B cell (primary cell): ENCODE measurements at regions not wholly inside any gene's neighbourhood (a gene's known extent, or its start where the extent isn't known, plus 50 kb on each side); places are given as distances from the start of the nearest gene placed in this dataset.
A peak's percentile ranks its signal among the peaks of the same experiment; 100 is the strongest.

Experiments used
- ATAC-seq: fragments of 200-7000 bp; cut with Tn5 transposase; one replicate; pipeline ENCODE4 v1.10.0; 2021; ENCODE audit warnings: low read depth, mild to moderate bottlenecking, moderate number of reproducible peaks, moderate library complexity
- CTCF ChIA-PET: fragments of 350-600 bp; sonication (Branson Sonifier 250); formaldehyde crosslinking; loops from one replicate; lab custom pipeline; 2021; ENCODE audit warnings: antibody characterized with exemption, inconsistent platforms; lab: Charles Lee
- POLR2A ChIA-PET: fragments of 350-600 bp; sonication (Branson Sonifier 250); formaldehyde crosslinking; loops from one replicate; lab custom pipeline; 2021; ENCODE audit warnings: antibody characterized with exemption; lab: Charles Lee
- DNase-seq: peaks from one replicate; pipeline ENCODE4 v3.0.0; 2013
- H2AFZ ChIP-seq: 2 replicates; pipeline ENCODE4 v1.6.1; 2012; ENCODE audit warnings: mild to moderate bottlenecking, low read depth, low read length; ENCODE audit not compliant: insufficient read depth, poor library complexity, severe bottlenecking
- H3K27ac ChIP-seq, 2 donors: 1 replicate in 1 of 2; 2 replicates in 1 of 2; pipeline ENCODE4 v1.5.1; 2012 to 2013; ENCODE audit warnings: low read length in 2 of 2, mild to moderate bottlenecking in 2 of 2, moderate library complexity in 1 of 2
- H3K27me3 ChIP-seq, 4 experiments: fragments of 200-600 bp in 1 of 4; sonication (generic) in 1 of 4; replicated peaks in 1 of 4; 1 replicate in 2 of 4; 2 replicates in 2 of 4; pipeline versions ENCODE4 v1.6.1 to v1.7.0; 2013 to 2016; ENCODE audit warnings: low read length in 3 of 4, mild to moderate bottlenecking in 2 of 4, mixed read lengths in 1 of 4, moderate library complexity in 1 of 4; ENCODE audit not compliant: insufficient read depth in 4 of 4, control insufficient read depth in 3 of 4; ENCODE audit errors: control extremely low read depth in 1 of 4
- H3K36me3 ChIP-seq, 2 experiments: replicated peaks in 1 of 2; 1 replicate in 1 of 2; 2 replicates in 1 of 2; pipeline versions ENCODE4 v1.6.1 to v1.7.1; 2013; ENCODE audit warnings: low read length in 1 of 2; ENCODE audit not compliant: insufficient read depth in 2 of 2, control insufficient read depth in 1 of 2; ENCODE audit errors: control extremely low read depth in 1 of 2, extremely low read depth in 1 of 2
- H3K4me1 ChIP-seq, 2 donors: fragments of 200-600 bp in 1 of 2; sonication (generic) in 1 of 2; 1 replicate in 1 of 2; 2 replicates in 1 of 2; pipeline versions ENCODE4 v1.5.1 to v1.6.1; 2013 to 2017; ENCODE audit warnings: low read length in 2 of 2; ENCODE audit not compliant: control insufficient read depth in 2 of 2, insufficient read depth in 2 of 2
- H3K4me2 ChIP-seq: replicated peaks from 2 replicates; pipeline ENCODE3; 2012; ENCODE audit warnings: mild to moderate bottlenecking, low read depth, low read length; ENCODE audit not compliant: poor library complexity, severe bottlenecking
- H3K4me3 ChIP-seq, 5 experiments: fragments of 200-600 bp in 1 of 5; sonication (generic) in 1 of 5; 1 replicate in 3 of 5; 2 replicates in 2 of 5; pipeline versions ENCODE4 v1.5.1 to v1.7.0; 2011 to 2016; ENCODE audit warnings: low read length in 4 of 5, mild to moderate bottlenecking in 4 of 5, low read depth in 2 of 5, control low read depth in 1 of 5, moderate library complexity in 1 of 5; ENCODE audit not compliant: insufficient read depth in 1 of 5; ENCODE audit errors: control extremely low read depth in 1 of 5, extremely low read depth in 1 of 5
- H3K79me2 ChIP-seq: fragments of 200-600 bp; sonication (generic); one replicate; pipeline ENCODE4 v1.6.0; 2016; ENCODE audit warnings: low read length; ENCODE audit not compliant: control insufficient read depth, insufficient read depth
- H3K9ac ChIP-seq: fragments of 200-600 bp; sonication (generic); 2 replicates; pipeline ENCODE4 v1.6.1; 2017; ENCODE audit warnings: mild to moderate bottlenecking, low read length, moderate library complexity
- H3K9me3 ChIP-seq, 3 donors: one replicate each; pipeline versions ENCODE4 v1.6.1 to v1.7.1; 2013; ENCODE audit warnings: low read length in 2 of 3; ENCODE audit not compliant: control insufficient read depth in 2 of 3, insufficient read depth in 1 of 3; ENCODE audit errors: control extremely low read depth in 1 of 3
- H4K20me1 ChIP-seq: 2 replicates; pipeline ENCODE4 v1.6.0; 2012; ENCODE audit warnings: mild to moderate bottlenecking, low read length; ENCODE audit not compliant: insufficient read depth, control insufficient read depth, poor library complexity, severe bottlenecking
- H3K27ac Mint-ChIP-seq: one replicate; pipeline ENCODE4 v1.8.0; 2021; ENCODE audit warnings: mixed read lengths
- H3K27me3 Mint-ChIP-seq: one replicate; pipeline ENCODE4 v1.8.0; 2021; ENCODE audit warnings: mixed read lengths
- H3K4me1 Mint-ChIP-seq: one replicate; pipeline ENCODE4 v1.8.0; 2021; ENCODE audit warnings: mixed read lengths
- H3K4me3 Mint-ChIP-seq: one replicate; pipeline ENCODE4 v1.8.0; 2021; ENCODE audit warnings: mixed read lengths
- H3K9me3 Mint-ChIP-seq: one replicate; pipeline ENCODE4 v1.8.0; 2022; ENCODE audit warnings: mixed read lengths; ENCODE audit not compliant: insufficient read depth
- CTCF ChIP-seq: fragments of 200-600 bp; IDR thresholded peaks from one replicate; pipeline ENCODE4 v1.8.0; 2022; ENCODE audit warnings: antibody characterized with exemption, mild to moderate bottlenecking
- EZH2 ChIP-seq: IDR thresholded peaks from 2 replicates; pipeline ENCODE4 v1.6.1; 2012; ENCODE audit warnings: borderline replicate concordance, low read depth, mild to moderate bottlenecking, moderate library complexity, low read length; ENCODE audit not compliant: insufficient read depth, poor library complexity, severe bottlenecking
- WGBS: methylation state at CpG from one replicate; pipeline ENCODE4 v1.1.5; 2013; ENCODE audit warnings: missing lambda C conversion rate; ENCODE audit not compliant: insufficient coverage; 5-methylcytosine and 5-hydroxymethylcytosine counted together
- intact Hi-C: fragments of 100-400 bp; cut with micrococcal nuclease; formaldehyde crosslinking; loops from one replicate; pipeline ENCODE4 v1.10.0; 2022

GRCh38 chr1:199411506-199411905 lies 616.0 kb upstream of the NR5A2 start:
- H3K4me3 Mint-ChIP-seq: peak overlapping the region; percentile 21
- Histone ChIP-seq H3K9me3 (peaks cover 1 to 11% (median 4%) of the 10 kb centered on the region in 3 donors), H3K4me1 (peaks cover 18% of the 10 kb centered on the region in 2 donors), H3K27me3 (no peaks in the 10 kb centered on the region), H3K4me3 (no peak overlapping the region), H4K20me1 (no peaks in the 10 kb centered on the region), H3K79me2 (no peaks in the 10 kb centered on the region), H2AFZ (no peak overlapping the region), H3K9ac (no peak overlapping the region), H3K36me3 (no peaks in the 10 kb centered on the region), H3K4me2 (peak overlapping the region; percentile 7), H3K27ac (no peak overlapping the region)
- ATAC-seq (no peak), DNase-seq (no peak)
- POLR2A ChIA-PET: no interaction called here
- H3K27ac Mint-ChIP-seq: no peak overlapping the region
- no peaks in the 10 kb centered on the region for H3K27me3 Mint-ChIP-seq
- H3K4me1 Mint-ChIP-seq: peaks cover 26% of the 10 kb centered on the region
- TF ChIP-seq EZH2 (no peak), CTCF (no peak)
- H3K9me3 Mint-ChIP-seq: peaks cover 8% of the 10 kb centered on the region
- intact Hi-C loops: no loop called here
- CTCF ChIA-PET: no interaction called here

- H3K4me1 ChIP-seq: no peaks in the 10 kb centered on the region
- H3K27ac ChIP-seq: no peak overlapping the region
- H3K9ac ChIP-seq: no peak overlapping the region
- ATAC-seq (no peak), DNase-seq (no peak)
- Mint-ChIP-seq H3K27me3 (no peaks in the 10 kb centered on the region), H3K9me3 (peaks cover 1% of the 10 kb centered on the region), H3K4me3 (no peak overlapping the region), H3K27ac (no peak overlapping the region), H3K4me1 (peaks cover 1% of the 10 kb centered on the region)
- TF ChIP-seq EZH2 (no peak), CTCF (no peak)
- WGBS: no CpG with 5 or more reads among the region's 1 CpG
- CTCF ChIA-PET: interaction anchor here (1.2 to 1.5 kb wide), 2 partner anchors 79 to 129 kb away, joined by 3 read pairs; no protein-coding TSS in a partner anchor
- no peaks in the 10 kb centered on the region for H4K20me1 ChIP-seq
- peaks cover 0 to 4% (median 1%) of the 10 kb centered on the region in 3 donors for H3K9me3 ChIP-seq
- H3K27me3 ChIP-seq: no peaks in the 10 kb centered on the region
- H2AFZ ChIP-seq: peak overlapping the region; percentile 15
- no peaks in the 10 kb centered on the region for H3K79me2 ChIP-seq
- intact Hi-C loops: no loop called here
- H3K4me3 ChIP-seq: no peak overlapping the region
- no peaks in the 10 kb centered on the region for H3K36me3 ChIP-seq
- POLR2A ChIA-PET: no interaction called here
- H3K4me2 ChIP-seq: no peak overlapping the region
Measured at GRCh38 chr1:199422206-199422605, 605.3 kb upstream of the NR5A2 start.
